Activated CD4-positive, alpha-beta T cell treated with anti-CD3 and anti-CD28 coated beads, Interleukin-2, Interleukin-6, amounts not matched to agents 100 ng/mL and 50 ng/mL, durations not matched to agents 16 hours and 8 hours (primary cell): ENCODE measurements at regions not wholly inside any gene's neighbourhood (a gene's known extent, or its start where the extent isn't known, plus 50 kb on each side); places are given as distances from the start of the nearest gene placed in this dataset.

Source experiments
- DNase-seq: peaks from one replicate; pipeline ENCODE4 v3.0.0-alpha.2; 2020

DNA sequence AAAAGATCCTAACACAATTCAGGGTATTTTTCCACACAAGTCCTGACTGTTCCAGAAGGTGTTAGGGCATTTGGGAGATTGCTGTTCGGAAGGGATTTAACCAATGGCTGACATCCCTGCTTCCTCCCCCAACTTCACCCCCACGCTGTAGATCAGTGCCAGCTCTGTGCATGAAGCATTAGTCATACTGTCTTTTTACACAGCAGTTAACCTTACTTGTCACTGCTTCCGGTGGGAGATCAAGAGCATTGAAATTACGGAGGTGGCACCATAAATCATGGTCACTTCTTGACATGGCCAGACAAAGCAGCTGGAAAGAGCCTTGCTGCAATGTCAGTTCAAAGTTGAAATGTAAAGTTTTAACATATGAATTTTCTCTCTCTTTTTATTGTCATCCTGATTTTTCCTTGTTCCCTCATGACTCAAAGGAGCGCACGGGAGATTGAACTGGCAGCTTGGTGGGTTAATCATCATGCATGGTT is 70.2 kb downstream of the HRH4 start:
- peak; percentile 35 for DNase-seq

DNA sequence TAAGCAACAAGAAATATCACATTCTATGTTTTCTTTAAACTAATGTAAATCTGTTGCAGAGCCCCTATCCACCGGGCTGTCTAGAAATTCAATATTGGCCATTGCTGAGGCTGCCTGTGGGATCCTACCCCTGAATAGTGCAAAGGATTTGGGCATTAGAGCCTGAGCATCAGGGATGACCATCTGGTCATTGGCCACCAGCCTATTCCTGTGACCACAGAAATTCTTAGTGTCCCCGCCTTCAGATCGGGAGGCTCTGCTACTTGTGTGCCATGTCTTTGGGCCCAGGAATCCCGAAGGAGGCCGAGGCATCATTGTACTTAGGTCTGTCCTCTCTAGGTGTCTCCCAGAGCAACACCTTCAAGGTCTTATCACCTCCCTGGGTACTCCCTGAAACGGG is 73.8 kb downstream of the HRH4 start:
- no peak for DNase-seq

DNA sequence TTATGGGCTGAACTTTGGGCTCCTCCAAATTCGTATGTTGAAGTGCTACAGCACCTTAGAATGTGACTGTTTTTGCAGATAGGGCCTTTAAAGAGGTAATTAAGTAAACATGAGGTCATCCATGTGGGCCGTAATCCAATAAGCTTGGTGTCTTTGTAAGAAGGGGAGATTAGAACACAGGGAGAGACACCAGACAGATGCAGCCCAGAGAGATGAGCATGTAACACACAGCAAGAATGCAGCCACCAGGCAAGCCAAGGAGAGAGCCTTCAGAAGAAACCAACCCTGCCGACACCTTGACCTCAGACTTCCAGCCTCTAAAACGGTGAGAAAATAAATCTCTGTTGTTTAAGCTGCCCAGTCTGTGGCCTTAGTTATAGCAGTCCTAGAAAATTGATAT is 74.3 kb downstream of the HRH4 start:
- no peak for DNase-seq

DNA sequence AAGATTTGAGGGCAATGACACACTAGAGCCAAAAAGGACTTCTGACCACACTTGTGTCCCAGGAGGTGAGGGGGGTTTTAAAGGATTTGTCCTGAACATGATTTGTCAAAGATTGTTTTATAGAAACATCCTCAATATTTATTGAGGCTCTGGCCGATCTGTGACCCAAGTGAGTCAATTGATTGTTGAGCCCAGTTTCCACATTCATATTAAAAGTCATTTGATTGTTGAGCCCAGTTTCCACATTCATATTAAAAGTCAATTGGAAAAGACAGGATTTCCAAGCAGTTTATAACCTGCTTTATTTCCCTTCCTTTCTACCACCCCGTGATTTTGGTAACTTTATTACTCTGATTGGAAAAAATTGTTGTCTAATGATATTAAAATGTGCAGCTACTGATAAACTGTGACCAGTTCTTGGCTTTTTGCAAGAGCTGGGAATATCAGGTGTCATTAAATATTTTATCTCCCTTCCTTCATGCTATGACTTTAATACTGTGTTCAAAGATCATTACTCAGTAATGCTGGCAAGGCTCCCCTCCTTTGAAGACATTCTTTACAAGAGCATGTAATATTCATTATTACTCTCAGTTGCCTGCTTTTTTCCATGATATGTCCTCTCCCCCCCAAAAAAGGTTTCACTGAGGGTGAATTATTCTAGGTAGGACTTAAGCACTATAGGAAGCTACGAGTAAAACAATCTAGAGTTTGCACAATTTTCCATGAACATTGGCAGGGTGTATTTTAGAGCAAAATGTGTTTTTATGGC is 75.3 kb downstream of the HRH4 start:
- no peak for DNase-seq

DNA sequence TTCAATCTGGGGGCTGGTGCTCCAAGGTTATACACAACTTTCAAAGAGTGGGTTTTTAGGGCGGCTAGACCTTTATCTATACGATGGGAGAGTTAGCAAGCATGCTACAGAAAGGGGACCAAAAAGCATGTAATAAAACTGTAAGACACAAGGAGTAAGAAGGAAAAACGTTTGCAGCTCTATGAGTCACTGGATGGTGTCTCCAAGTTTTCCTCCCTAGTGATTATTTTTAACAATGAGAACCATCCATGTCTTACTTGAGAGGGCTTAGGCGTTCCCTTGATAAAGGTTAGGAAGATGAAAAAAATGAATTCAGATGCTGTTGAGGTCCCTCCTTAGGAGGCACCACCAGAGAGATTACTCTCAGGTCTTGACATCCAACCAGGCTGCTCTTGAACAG is 75.9 kb downstream of the HRH4 start:
- no peak for DNase-seq

DNA sequence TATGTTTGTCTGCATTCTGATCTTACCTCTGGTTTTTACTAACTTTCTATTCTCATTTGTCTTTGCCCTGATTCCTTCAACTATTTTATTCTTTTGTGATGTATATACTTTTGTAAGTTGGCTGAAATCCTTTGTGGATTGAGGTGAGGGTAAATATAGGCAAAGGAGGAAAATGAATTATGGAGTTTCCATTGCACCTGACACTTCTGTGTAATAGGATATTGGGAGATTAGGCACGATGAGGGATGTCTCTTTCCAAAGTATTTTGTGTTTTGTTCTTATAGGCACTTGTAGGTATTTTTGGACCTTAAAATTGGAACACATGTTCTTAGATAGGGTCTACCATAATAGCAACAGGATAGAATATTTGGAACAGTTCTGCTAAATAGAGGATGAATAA is 76.4 kb downstream of the HRH4 start:
- no peak for DNase-seq

DNA sequence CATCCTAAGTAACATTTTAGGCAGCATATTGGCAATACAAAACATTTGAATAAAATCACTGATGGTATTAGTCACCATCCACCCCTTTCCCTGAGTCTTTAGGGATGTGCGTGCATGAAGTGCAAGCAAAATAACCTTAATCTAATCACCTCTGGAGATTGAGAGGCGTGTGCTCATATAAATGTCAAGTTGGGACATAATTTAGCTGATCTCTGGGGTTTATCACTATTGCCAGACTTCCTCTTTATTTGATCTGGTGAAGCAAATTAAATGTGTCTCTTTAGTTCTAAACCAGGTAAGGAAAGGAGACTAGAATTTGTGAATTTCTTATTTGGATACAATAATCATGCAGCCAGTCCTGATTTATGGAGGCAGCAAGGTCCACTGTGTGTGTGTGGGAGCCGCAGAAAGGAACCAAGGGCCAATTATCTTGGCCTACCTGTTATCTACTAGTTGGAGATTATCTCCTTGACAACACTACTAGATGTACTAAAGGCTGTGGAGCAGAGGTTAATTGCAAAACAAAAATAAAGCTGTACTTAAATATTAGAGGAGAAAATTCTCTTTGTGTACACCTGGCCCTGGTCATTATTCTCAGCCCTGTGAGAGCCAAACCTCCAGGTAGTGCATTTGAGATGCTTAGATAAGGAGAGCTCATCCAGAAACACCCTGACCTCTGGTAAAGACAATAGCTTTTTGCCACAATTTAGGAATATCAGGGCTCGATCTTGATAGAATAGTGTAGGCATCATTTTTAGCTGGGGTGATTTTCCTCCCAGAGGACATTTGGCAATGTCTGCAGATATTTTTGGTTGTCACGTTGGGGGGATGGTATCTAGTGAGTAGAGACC is 78.2 kb downstream of the HRH4 start:
- no peak for DNase-seq

DNA sequence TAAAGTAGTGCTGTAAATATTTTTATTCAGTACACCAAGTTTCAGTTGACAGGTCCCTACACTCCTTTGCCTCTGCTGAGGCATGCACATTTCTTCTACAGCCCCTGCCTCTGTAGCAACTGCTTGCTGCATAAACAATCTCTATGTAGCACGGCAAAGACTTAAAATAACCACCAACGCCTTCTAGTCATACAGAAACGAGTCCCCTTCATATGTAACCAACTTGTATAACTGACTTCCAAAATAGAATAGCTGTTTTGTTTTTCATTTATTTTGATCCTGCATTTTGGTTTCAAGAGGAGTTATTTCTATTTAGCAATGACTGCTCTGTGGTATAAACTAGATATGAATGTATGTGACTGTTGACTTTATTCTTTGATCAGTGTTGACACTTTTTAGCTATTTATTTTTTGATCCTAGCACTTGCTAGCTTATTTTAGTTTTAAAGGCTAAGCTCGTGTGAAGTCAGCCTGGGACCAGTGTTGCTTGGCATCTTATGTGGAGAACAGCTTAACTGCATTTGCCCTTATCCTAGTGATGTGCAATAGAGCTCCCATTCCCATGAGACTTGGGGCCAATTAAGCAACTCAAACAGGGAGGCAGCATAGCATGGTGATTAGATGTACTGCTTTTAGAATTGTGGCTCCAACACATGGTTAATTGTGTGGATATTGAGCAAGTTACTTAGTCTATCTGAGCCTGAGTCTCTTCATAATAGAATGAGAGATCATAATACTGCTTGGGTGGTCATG is 79.6 kb downstream of the HRH4 start:
- no peak for DNase-seq

DNA sequence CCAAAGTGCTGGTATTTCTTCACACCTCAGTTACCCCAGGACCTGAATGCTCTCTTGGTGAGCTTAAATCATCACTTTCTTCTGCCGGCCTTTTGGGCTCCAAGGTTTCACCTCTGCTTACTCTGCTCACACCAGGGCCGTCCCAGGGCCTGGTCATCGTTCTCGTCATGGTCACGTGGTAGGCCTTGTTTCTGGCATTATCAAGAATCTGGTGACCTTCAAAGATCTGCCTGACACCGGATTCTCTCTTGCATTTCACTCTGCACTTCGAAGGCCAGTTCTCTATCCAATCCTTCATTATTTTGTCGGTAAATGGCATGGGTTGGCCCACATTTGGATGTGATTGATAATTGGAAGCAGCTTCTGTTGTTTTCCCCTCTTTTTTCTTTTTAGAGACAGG is 80.5 kb downstream of the HRH4 start:
- no peak for DNase-seq

DNA sequence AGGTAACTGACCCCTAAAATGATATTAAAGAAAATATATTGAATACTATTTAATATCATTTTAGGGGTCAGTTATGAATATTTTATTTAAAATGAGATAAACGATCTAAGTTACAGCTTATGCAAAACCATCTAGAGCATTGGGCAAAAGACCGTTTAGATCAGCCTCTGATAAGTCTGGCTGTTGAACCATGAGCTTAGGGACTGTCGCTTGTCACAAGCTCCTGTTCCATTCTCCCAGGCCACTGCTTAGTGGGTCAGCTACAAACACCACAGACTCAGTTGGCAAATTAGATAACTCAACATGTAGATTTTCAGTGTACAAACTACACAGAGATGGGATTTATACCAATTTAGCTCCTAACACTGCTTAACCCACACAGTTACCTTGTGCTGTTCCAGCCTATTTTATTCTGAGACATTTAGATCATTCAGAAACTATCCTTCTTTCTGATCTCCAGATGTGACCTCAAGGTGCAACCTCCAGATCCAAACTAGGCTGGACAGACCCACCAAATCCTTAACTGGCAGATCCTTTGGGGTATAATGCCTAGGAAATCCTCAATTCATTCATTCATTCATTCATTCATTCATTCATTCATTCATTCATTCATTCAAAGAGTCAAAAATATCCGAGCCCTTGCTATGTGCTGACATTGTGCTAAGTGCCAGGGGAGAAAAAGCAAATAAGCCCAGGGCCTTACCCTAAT is 82.8 kb downstream of the HRH4 start:
- DNase-seq, result no peak

DNA sequence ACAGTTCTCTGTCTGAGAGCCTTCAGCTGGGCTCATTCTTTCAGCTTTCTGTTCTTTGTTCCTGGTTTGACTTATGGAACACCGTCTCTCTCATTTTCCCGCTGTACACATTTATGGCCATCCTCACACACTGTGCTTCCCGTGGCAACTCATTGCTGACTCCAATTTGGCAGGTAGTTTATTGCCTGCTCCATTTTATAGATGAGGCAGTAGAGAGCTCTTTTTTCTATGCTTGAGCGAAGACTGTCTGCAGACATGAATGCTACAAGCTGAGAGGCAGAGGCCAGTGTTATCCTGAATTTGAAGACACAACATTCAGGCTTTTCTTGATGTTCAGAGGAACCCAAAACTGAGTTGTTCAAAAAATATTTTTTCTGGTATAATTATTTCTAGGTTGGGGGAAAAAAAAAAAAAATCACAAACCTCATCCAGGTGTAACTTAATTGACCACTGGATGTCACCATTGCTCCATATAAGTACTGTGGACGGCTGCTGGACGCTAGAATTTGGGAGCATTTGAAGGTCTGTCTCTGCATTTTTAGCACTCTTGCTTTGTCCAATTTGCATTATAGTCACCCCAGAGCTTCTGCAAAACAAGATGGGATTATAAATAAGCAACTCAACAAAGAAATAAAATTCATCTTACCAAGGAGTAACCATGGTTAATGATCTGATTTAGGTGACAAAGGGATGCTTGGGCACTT is 83.5 kb downstream of the HRH4 start:
- DNase-seq, result no peak

DNA sequence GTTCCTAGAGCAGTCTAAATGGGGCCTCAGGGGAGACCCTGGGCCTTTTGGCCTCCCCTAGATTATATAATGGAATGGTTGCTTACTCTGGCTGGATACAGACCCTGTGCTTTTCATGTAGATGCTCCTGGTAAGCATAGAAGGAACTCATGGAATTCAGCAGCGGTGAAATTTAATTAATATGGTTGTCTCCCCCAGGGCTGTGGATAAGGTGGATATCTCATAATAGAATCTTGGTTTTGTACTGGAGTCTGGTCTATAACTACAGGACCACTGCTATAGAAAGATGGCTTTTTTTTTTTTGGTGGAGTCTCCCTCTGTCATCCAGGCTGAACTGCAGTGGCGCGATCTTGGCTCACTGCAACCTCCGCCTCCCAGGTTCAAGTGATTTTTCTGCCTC is 84.5 kb downstream of the HRH4 start:
- DNase-seq, result no peak

DNA sequence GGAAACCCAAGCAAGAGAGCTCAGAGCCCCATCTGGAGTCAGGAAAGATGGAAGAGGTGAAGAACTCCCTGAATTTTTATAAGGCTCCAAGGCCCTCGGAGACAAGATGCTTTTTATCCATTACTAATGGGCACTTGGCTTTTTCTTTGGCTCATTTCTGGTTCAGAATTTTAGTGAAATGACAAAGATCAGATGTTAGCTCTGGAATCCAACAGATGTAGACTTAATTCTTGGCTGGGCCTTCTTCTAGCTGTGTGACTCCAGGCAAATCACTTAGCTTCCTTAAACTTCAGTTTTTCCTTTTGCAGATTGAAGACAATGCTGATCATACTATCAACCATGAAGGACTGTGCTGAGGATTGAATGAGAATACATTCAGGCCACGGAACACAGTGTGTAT is 85.2 kb downstream of the HRH4 start:
- no peak for DNase-seq

DNA sequence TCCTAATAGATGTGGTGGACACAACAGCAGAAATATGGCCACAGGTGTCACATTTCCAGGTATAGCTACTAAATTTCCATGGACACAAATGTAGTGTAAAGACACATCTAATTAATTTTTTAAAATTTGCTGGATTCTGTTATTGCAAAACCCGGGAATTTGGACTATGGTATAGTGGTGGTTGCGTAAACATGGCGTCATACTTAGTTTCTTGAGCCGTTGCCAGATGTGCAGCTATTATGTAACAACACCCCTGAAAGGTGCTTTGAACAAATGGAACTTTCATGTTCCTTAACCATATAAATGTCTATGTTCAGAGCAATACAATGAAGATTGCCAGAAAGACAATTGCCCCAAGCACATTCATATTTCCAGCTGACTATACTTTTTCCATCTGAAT is 85.9 kb downstream of the HRH4 start:
- no peak for DNase-seq

DNA sequence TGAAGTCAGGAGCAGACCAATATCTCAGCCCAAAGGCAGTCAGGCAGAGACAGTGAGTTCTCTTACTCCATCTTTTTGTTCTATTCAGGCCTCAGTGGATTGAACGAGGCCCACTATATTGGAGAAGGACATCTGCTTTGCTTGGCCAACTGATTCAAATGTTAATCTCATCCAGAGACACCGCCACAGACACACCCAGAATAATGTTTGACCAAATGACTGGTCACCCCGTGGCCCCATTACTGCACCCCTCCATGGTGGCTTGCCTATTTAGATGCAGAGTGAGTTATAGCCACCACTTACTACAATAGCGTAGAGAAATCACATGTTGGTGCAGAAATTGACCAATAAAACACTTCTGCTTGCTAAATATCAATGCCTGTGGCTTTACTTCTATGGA is 88.1 kb downstream of the HRH4 start:
- no peak for DNase-seq

DNA sequence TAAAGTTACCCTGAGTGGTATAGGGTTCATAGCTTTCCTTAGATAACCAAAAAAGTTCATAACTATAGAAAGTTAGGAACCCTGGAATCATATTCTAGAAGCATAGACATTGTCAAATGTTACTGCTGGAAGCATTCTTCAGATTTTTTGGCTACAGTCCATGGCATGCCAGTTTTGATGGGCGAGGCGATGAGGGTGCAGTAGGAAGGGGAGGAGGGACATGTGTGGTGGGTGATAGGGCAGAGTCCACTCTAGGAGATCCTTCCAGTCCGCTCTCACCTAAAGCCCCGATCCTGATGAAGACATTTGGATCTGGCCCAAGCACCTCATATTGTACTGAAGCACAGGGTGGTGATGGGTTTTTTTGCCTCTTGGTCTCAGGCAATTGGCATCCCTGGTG is 91.8 kb downstream of the HRH4 start:
- DNase-seq, result no peak

DNA sequence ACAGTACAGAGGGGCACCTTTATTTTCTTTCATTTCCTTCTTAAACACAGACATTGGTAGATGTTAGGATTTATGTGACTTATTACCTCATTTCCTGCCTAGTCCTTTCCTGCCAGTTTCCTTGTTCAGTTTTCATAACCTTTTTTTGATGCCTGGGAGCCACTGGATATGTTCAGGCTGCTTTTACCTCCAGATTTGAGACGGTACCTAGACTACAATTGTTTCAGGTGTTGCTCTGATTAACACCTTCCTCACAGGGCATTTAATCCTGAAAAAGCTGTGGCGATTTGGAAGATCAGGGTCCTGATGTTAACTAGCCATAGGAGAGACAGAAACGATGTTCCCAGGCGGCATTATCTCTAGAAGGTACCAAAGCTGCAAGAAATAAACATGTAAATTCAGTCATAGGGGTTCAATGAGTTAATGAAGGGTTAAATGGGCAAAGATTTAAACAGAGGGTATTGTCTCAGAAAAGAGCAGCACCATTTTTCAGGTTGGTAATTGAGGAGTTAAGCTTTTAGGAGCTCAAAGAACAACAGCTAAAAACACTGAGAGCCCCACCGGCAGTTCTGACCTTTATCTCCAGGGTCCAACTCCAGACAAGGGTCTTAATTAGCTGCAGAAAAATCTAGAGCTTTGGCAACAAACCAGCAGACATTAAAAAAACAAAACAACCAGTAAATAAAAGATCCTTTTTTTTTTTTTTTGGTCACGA is 93.3 kb downstream of the HRH4 start:
- no peak for DNase-seq

DNA sequence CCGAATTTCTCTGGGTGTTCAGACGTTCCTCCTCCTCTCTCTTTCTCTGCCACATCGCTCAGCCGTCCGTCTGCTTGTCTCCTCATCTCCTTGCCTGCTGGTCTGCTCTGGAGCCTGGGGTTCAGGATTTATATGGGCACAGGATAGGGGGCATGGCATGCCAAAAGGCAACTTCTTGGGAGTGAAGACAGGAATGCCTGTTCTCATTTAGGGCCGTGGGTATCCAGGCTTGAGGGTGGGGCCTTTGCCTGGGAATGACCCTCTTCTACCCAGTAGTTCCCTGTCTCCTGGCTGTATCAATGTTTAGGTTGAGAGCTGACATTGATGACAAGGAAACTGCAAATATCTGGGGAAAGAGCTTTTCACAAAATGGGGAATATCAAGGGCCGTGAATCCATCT is 98.0 kb downstream of the HRH4 start:
- no peak for DNase-seq

DNA sequence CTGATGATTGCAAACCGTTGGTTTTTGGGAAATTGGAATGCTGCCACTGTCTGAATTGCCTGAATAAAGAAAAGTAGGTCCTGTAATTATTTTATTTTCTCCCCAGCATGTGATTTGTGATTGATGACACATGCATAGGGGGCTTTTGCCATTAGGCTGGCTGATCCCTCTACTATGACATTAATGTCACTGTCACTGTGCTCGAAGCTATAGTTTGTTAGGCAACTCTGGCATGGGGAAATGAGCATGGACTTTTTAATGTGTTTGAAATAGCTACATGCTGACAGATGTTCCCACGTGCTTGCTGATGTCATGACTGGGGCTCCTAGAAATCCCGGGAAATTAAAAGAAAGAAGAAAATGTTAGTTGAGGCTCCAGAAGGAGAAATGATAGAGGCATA is 99.1 kb downstream of the HRH4 start:
- no peak for DNase-seq

DNA sequence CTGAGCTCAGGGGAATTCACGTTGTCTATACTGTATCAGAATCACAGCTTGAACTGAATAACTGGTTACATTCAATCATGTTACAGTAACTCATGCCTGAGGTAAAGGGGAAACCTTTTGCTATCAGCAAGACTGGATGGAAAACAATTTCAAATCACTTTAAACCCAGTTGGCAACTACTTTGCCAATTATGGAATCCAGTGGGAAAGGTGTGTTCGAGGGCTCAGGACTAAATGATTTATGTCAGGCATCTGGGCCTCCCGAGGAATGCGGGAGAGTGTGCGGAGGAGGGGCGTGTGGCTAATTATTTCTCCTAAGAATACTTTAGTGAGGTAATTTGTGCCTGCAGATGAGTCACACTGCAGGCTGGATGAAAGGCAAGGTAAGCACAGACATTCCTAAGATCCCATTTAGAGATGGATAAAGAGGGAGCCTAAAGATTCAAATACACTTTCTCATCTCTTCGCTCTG is 100.1 kb downstream of the HRH4 start:
- DNase-seq, result no peak

DNA sequence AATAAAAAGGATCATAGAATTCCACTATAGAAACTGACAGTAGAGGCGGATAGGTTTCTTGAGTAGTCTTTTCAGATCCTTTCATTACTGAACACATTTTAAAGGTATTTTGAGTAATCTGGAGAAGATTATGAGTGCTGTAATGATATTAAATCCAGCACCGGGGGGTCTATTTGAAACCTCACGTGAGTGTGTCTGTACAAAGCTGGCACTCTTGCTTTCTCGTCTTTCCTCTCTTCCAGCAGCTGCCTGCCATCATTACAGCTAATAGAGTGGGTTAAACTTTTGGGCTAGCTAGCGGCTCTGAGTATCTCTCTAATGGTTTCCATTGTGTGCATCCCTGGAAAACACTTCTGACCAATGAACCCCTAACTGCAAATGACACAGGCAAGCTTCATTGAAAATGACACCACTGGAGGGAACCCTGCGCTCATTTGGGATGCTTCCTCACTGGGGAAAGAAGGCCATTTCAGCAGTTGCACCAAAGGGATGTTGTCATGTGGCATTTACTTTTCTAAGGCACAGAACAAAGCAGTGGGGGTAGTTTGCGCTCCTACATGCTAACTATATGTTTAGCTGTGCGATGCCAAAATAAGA is 101.0 kb downstream of the HRH4 start:
- DNase-seq, result no peak
